Esophagus squamous epithelium (tissue), 5 donors: ENCODE measurements at regions not wholly inside any gene's neighbourhood (a gene's known extent, or its start where the extent isn't known, plus 50 kb on each side); places are given as distances from the start of the nearest gene placed in this dataset.

Experiments used
- DNase-seq: peaks from one replicate; lab custom pipeline; 2025; lab: John Stamatoyannopoulos, UW
- H3K27ac ChIP-seq, 4 donors: fragments of 200-600 bp; sonication (generic); one replicate each; pipeline ENCODE4 v1.5.1; 2016 to 2019; ENCODE audit warnings: mild to moderate bottlenecking in 1 of 4
- H3K27me3 ChIP-seq, 4 donors: fragments of 200-600 bp; sonication (generic); 1 replicate in 3 of 4; 2 replicates in 1 of 4; pipeline versions ENCODE4 v1.5.1 to v1.6.0; 2017 to 2021; ENCODE audit warnings: antibody characterized with exemption in 1 of 4
- H3K36me3 ChIP-seq, 3 donors: fragments of 200-600 bp; sonication (generic); one replicate each; pipeline ENCODE4 v1.5.1; 2016 to 2019
- H3K4me1 ChIP-seq, 3 donors: fragments of 200-600 bp; sonication (generic); one replicate each; pipeline ENCODE4 v1.5.1; 2017 to 2019
- H3K4me3 ChIP-seq, 4 donors: fragments of 200-600 bp; sonication (generic); 1 replicate in 3 of 4; 2 replicates in 1 of 4; pipeline ENCODE4 v1.5.1; 2016 to 2019; ENCODE audit warnings: mild to moderate bottlenecking in 2 of 4, moderate library complexity in 1 of 4
- H3K9me3 ChIP-seq, 3 donors: fragments of 200-600 bp; sonication (generic); one replicate each; pipeline ENCODE4 v1.5.1; 2016 to 2019
- POLR2A ChIP-seq, 4 donors: fragments of 450-650 bp; IDR thresholded peaks; one replicate each; pipeline ENCODE4 v1.6.1; 2017; ENCODE audit warnings: antibody characterized with exemption in 4 of 4, mild to moderate bottlenecking in 4 of 4, moderate library complexity in 3 of 4
- WGBS, 2 donors: methylation state at CpG; one replicate each; pipeline ENCODE4 v1.1.5; 2018; 5-methylcytosine and 5-hydroxymethylcytosine counted together
- intact Hi-C: fragments of 100-400 bp; cut with DNase I; formaldehyde crosslinking; loops from one replicate; pipeline ENCODE4 v1.15.0; 2022
- TF ChIP-seq, protein P1 (sequence below), 6 experiments: fragments of 450-650 bp in 4 of 6; fragments of 200-600 bp in 2 of 6; sonication (generic) in 2 of 6; IDR thresholded peaks; one replicate each; pipeline ENCODE4 v1.5.1; 2016 to 2019; ENCODE audit warnings: antibody characterized with exemption in 6 of 6, mild to moderate bottlenecking in 4 of 6, moderate library complexity in 4 of 6
- donor health status: DM: yes; HTN: yes; CAD: no.

DNA sequence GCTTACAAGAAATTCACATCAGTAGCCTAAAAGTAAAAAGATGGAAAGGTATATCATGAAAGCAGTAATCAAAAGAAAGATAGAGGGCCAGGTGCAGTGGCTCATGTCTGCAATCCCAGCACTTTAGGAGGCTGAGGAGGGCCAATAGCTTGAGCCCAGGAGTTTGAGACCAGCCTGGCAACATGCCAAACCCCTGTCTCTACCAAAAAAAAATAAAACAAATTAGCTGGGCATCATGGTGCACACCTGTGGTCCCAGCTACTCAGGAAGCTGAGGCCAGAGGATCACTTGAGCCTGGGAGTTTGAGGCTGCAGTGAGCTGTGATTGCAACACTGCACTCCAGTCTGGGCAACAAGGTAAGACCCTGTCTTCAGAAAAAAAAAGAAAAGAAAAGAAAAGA, 55.5 kb downstream of the GSPT2 start:
- no peaks in the 10 kb centered on the region for H3K27me3 ChIP-seq
- no peak for TF ChIP-seq POLR2A (IDR thresholded peaks at IDR 0.05)
- intact Hi-C loops: no loop called here
- no peak overlapping the region for H3K27ac ChIP-seq
- no peaks in the 10 kb centered on the region for H3K36me3 ChIP-seq
- no peaks in the 10 kb centered on the region for H3K9me3 ChIP-seq
- DNase-seq: no peak
- H3K4me1 ChIP-seq: peaks cover 0 to 2% (median 0%) of the 10 kb centered on the region in 3 donors
- H3K4me3 ChIP-seq: no peak overlapping the region

GRCh38 chrX:51802917-51803688, 59.9 kb downstream of the GSPT2 start:
- intact Hi-C loops: no loop called here
- 1 to 21% methylated on average over 18 to 26 of the region's 26 CpGs for WGBS, 2 donors
- Histone ChIP-seq H3K4me3 (peak overlapping the region; percentile 32 to 66 (median 50)), H3K4me1 (peaks cover 0 to 8% (median 0%) of the 10 kb centered on the region in 3 donors), H3K27me3 (no peaks in the 10 kb centered on the region), H3K36me3 (no peaks in the 10 kb centered on the region), H3K9me3 (no peaks in the 10 kb centered on the region), H3K27ac (peak overlapping the region in 2 of 4 donors; percentile 21 to 25)
- TF ChIP-seq POLR2A (IDR thresholded peaks at IDR 0.05): no peak
- TF ChIP-seq, protein P1, sequence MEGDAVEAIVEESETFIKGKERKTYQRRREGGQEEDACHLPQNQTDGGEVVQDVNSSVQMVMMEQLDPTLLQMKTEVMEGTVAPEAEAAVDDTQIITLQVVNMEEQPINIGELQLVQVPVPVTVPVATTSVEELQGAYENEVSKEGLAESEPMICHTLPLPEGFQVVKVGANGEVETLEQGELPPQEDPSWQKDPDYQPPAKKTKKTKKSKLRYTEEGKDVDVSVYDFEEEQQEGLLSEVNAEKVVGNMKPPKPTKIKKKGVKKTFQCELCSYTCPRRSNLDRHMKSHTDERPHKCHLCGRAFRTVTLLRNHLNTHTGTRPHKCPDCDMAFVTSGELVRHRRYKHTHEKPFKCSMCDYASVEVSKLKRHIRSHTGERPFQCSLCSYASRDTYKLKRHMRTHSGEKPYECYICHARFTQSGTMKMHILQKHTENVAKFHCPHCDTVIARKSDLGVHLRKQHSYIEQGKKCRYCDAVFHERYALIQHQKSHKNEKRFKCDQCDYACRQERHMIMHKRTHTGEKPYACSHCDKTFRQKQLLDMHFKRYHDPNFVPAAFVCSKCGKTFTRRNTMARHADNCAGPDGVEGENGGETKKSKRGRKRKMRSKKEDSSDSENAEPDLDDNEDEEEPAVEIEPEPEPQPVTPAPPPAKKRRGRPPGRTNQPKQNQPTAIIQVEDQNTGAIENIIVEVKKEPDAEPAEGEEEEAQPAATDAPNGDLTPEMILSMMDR (IDR thresholded peaks at IDR 0.05): no peak
- no peak for DNase-seq

GRCh38 chrX:51803833-51804232, 60.6 kb downstream of the GSPT2 start:
- intact Hi-C loops: no loop called here

GRCh38 chrX:51804741-51805140, 61.5 kb downstream of the GSPT2 start:
- Histone ChIP-seq H3K36me3 (no peaks in the 10 kb centered on the region), H3K9me3 (no peaks in the 10 kb centered on the region), H3K27ac (no peak overlapping the region), H3K27me3 (no peaks in the 10 kb centered on the region), H3K4me1 (peaks cover 0 to 8% (median 0%) of the 10 kb centered on the region in 3 donors), H3K4me3 (no peak overlapping the region)
- 76 to 86% methylated on average over 5 of the region's 5 CpGs for WGBS, 2 donors
- TF ChIP-seq, protein P1 (IDR thresholded peaks at IDR 0.05): no peak
- no peak for TF ChIP-seq POLR2A (IDR thresholded peaks at IDR 0.05)
- intact Hi-C loops: no loop called here
- no peak for DNase-seq

More at GRCh38 chrX:51803833-51804232, 60.6 kb downstream of the GSPT2 start:
- WGBS, 2 donors: 55 to 69% methylated on average over 3 of the region's 3 CpGs
- peaks cover 0 to 8% (median 0%) of the 10 kb centered on the region in 3 donors for H3K4me1 ChIP-seq
- H3K27me3 ChIP-seq: no peaks in the 10 kb centered on the region
- H3K4me3 ChIP-seq: peak overlapping the region in 1 of 4 donors; percentile 53
- no peaks in the 10 kb centered on the region for H3K36me3 ChIP-seq
- no peak for DNase-seq
- no peaks in the 10 kb centered on the region for H3K9me3 ChIP-seq
- H3K27ac ChIP-seq: no peak overlapping the region
- TF ChIP-seq POLR2A (IDR thresholded peaks at IDR 0.05): no peak
- TF ChIP-seq, protein P1 (IDR thresholded peaks at IDR 0.05): no peak

GRCh38 chrX:51813886-51814460, 70.7 kb downstream of the GSPT2 start:
- no peaks in the 10 kb centered on the region for H3K4me1 ChIP-seq
- DNase-seq: no peak
- no peaks in the 10 kb centered on the region for H3K9me3 ChIP-seq
- TF ChIP-seq POLR2A (IDR thresholded peaks at IDR 0.05): no peak
- TF ChIP-seq, protein P1 (IDR thresholded peaks at IDR 0.05): no peak
- WGBS, 2 donors: 89 to 90% methylated on average over 9 to 12 of the region's 12 CpGs
- H3K36me3 ChIP-seq: no peaks in the 10 kb centered on the region
- no peaks in the 10 kb centered on the region for H3K27me3 ChIP-seq
- H3K4me3 ChIP-seq: no peak overlapping the region
- H3K27ac ChIP-seq: no peak overlapping the region
- intact Hi-C loops: no loop called here
